Epithelial cell of esophagus (primary cell): ENCODE measurements at regions not wholly inside any gene's neighbourhood (a gene's known extent, or its start where the extent isn't known, plus 50 kb on each side); places are given as distances from the start of the nearest gene placed in this dataset.

Source experiments
- DNase-seq: peaks from one replicate; pipeline ENCODE4 v3.0.0; 2010; ENCODE audit warnings: low read depth
- H3K4me3 ChIP-seq: 2 replicates; pipeline ENCODE4 v1.5.1; 2011; ENCODE audit warnings: mild to moderate bottlenecking, low read length, control low read depth
- TF ChIP-seq, protein P1 (sequence below): IDR thresholded peaks from 2 replicates; pipeline ENCODE4 v1.5.1; 2011; ENCODE audit warnings: low read depth, mild to moderate bottlenecking, low read length, control low read depth, inconsistent platforms; ENCODE audit not compliant: insufficient read depth; ENCODE audit errors: missing control alignments

GRCh38 chr11:19458721-19459120 lies 218.0 kb upstream of the E2F8 start:
- no peak overlapping the region for H3K4me3 ChIP-seq
- DNase-seq: no peak
- TF ChIP-seq, protein P1, sequence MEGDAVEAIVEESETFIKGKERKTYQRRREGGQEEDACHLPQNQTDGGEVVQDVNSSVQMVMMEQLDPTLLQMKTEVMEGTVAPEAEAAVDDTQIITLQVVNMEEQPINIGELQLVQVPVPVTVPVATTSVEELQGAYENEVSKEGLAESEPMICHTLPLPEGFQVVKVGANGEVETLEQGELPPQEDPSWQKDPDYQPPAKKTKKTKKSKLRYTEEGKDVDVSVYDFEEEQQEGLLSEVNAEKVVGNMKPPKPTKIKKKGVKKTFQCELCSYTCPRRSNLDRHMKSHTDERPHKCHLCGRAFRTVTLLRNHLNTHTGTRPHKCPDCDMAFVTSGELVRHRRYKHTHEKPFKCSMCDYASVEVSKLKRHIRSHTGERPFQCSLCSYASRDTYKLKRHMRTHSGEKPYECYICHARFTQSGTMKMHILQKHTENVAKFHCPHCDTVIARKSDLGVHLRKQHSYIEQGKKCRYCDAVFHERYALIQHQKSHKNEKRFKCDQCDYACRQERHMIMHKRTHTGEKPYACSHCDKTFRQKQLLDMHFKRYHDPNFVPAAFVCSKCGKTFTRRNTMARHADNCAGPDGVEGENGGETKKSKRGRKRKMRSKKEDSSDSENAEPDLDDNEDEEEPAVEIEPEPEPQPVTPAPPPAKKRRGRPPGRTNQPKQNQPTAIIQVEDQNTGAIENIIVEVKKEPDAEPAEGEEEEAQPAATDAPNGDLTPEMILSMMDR: no peak

GRCh38 chr11:19458231-19458630 lies 217.5 kb upstream of the E2F8 start:
- TF ChIP-seq, protein P1: no peak
- no peak overlapping the region for H3K4me3 ChIP-seq
- no peak for DNase-seq

GRCh38 chr11:19455731-19456130 lies 215.0 kb upstream of the E2F8 start:
- TF ChIP-seq, protein P1: no peak
- H3K4me3 ChIP-seq: no peak overlapping the region
- no peak for DNase-seq

DNA sequence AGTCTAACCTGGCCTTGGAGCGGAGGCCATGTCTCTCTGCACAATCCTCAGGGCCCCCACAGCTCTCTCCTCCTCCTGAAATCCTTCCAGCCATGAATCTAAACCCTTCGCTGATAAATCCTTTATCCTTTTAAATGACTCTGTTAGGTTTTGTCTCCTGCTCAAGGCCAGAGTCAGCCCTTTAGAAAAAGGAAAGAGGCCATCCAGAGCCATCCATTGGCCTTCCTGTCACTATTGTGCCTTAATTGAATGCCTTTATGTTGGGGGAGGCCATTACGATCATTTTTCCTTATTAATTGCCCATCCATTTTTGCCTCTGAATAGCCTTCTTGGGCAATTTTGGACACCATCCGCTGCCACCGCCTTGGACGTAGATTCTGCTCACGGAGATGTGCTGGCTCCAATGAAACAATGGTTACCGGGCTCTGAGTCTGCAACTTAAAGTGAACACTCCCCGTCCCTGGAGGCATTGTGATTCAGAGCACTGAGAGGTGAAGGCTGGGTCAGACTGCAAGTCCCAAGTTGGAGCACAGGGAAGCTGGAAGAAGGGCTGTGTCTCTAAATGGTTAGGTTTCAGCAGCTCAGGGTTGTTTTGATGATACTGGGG lies 213.0 kb upstream of the E2F8 start:
- no peak overlapping the region for H3K4me3 ChIP-seq
- TF ChIP-seq, protein P1: peak; percentile 6
- DNase-seq: peak; percentile 93

GRCh38 chr11:19451609-19452008 lies 210.9 kb upstream of the E2F8 start:
- TF ChIP-seq, protein P1: no peak

GRCh38 chr11:19450282-19450681 lies 209.5 kb upstream of the E2F8 start:
- no peak overlapping the region for H3K4me3 ChIP-seq
- no peak for DNase-seq

More at GRCh38 chr11:19451609-19452008, 210.9 kb upstream of the E2F8 start:
- no peak for DNase-seq
- no peak overlapping the region for H3K4me3 ChIP-seq

More at GRCh38 chr11:19450282-19450681, 209.5 kb upstream of the E2F8 start:
- TF ChIP-seq, protein P1: no peak
